Effector memory CD8-positive, alpha-beta T cell (primary cell): ENCODE measurements at regions not wholly inside any gene's neighbourhood (a gene's known extent, or its start where the extent isn't known, plus 50 kb on each side); places are given as distances from the start of the nearest gene placed in this dataset.

ENCODE experiments used
- ATAC-seq: fragments of 150-1000 bp; cut with Tn5 transposase; replicated peaks from 2 replicates; pipeline ENCODE4 v1.10.0; 2021; ENCODE audit warnings: mild to moderate bottlenecking, moderate library complexity
- DNase-seq, 3 experiments: peaks; one replicate each; pipeline ENCODE4 v3.0.0; 2021
- H3K27ac Mint-ChIP-seq, 2 donors: one replicate each; pipeline ENCODE4 v1.8.0; 2022; ENCODE audit warnings: mild to moderate bottlenecking in 2 of 2, mixed read lengths in 2 of 2, moderate library complexity in 2 of 2
- H3K27me3 Mint-ChIP-seq, 2 donors: one replicate each; pipeline ENCODE4 v1.8.0; 2022; ENCODE audit warnings: mixed read lengths in 2 of 2
- H3K36me3 Mint-ChIP-seq: one replicate; pipeline ENCODE4 v1.8.0; 2022; ENCODE audit warnings: mild to moderate bottlenecking, moderate library complexity, mixed read lengths; ENCODE audit not compliant: insufficient read depth
- H3K4me1 Mint-ChIP-seq, 2 donors: one replicate each; pipeline ENCODE4 v1.8.0; 2022; ENCODE audit warnings: low read depth in 2 of 2, mixed read lengths in 2 of 2
- H3K4me3 Mint-ChIP-seq, 2 donors: one replicate each; pipeline ENCODE4 v1.8.0; 2022; ENCODE audit warnings: mild to moderate bottlenecking in 2 of 2, mixed read lengths in 2 of 2, moderate library complexity in 2 of 2
- H3K9me3 Mint-ChIP-seq, 2 donors: one replicate each; pipeline ENCODE4 v1.8.0; 2022; ENCODE audit warnings: mixed read lengths in 2 of 2

- H3K27ac Mint-ChIP-seq: no peak overlapping the region
- no peak for ATAC-seq
- no peak overlapping the region for H3K4me3 Mint-ChIP-seq
- no peaks in the 10 kb centered on the region for H3K36me3 Mint-ChIP-seq
- H3K27me3 Mint-ChIP-seq: peaks cover 41 to 46% of the 10 kb centered on the region in 2 donors
- DNase-seq: no peak
- H3K9me3 Mint-ChIP-seq: no peaks in the 10 kb centered on the region
- H3K4me1 Mint-ChIP-seq: peaks cover 0 to 4% of the 10 kb centered on the region in 2 donors
These were observed 140.5 kb upstream of the HNRNPA3 start for GRCh38 chr2:177072090-177072489.

DNA sequence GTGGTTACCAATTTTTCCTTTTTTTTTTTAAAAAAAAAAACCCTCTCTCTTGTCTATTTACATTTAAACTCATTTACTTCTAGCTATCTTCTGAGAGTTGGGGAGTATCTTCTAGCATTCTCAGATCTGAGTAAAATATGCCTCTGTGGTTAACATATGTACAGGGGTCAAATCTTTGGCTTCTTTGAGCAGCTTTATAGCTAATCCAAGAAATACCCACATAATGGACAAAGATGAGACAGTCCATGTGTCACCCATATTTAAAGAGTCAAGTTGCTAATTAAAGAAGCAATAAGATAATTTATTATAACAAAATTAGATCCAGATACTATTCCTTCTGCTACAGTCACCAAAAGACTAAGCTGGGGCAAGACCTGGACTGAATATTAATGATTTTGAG, 139.0 kb upstream of the HNRNPA3 start:
- H3K27ac Mint-ChIP-seq: no peak overlapping the region
- ATAC-seq (no peak), DNase-seq (no peak)
- H3K4me3 Mint-ChIP-seq: no peak overlapping the region
- H3K4me1 Mint-ChIP-seq: peaks cover 0 to 4% of the 10 kb centered on the region in 2 donors
- peaks cover 42 to 47% of the 10 kb centered on the region in 2 donors for H3K27me3 Mint-ChIP-seq
- no peaks in the 10 kb centered on the region for H3K36me3 Mint-ChIP-seq
- H3K9me3 Mint-ChIP-seq: no peaks in the 10 kb centered on the region

GRCh38 chr2:177074099-177074710, 138.4 kb upstream of the HNRNPA3 start:
- ATAC-seq: no peak
- H3K4me3 Mint-ChIP-seq: no peak overlapping the region

DNA sequence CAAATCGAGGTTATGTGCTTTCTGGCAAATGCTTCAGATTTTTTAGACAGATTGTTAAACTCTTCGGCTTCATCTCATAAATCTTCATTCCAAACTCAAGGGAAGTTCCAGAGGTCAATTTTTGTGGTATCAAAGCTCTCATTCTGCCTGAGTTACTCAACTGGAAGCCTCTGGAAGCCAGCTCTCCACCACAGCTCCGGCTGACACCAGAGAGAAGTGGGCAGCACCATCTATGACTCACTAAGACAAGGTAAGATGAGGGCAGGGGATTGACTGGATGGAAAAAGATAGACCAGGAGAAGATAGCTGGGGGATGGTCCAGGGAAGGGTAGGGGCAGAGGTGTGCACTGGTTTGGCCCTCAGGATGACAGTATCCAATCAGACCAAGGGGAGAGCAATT, 137.3 kb upstream of the HNRNPA3 start:
- DNase-seq (no peak), ATAC-seq (no peak)
- H3K4me3 Mint-ChIP-seq: no peak overlapping the region
- peaks cover 31 to 61% of the 10 kb centered on the region in 2 donors for H3K27me3 Mint-ChIP-seq
- no peaks in the 10 kb centered on the region for H3K9me3 Mint-ChIP-seq
- no peaks in the 10 kb centered on the region for H3K36me3 Mint-ChIP-seq
- peaks cover 0 to 4% of the 10 kb centered on the region in 2 donors for H3K4me1 Mint-ChIP-seq
- no peak overlapping the region for H3K27ac Mint-ChIP-seq

More at GRCh38 chr2:177074099-177074710, 138.4 kb upstream of the HNRNPA3 start:
- Mint-ChIP-seq H3K36me3 (no peaks in the 10 kb centered on the region), H3K27ac (no peak overlapping the region), H3K4me1 (peaks cover 0 to 4% of the 10 kb centered on the region in 2 donors), H3K9me3 (no peaks in the 10 kb centered on the region), H3K27me3 (peaks cover 36 to 53% of the 10 kb centered on the region in 2 donors)
- no peak for DNase-seq

DNA sequence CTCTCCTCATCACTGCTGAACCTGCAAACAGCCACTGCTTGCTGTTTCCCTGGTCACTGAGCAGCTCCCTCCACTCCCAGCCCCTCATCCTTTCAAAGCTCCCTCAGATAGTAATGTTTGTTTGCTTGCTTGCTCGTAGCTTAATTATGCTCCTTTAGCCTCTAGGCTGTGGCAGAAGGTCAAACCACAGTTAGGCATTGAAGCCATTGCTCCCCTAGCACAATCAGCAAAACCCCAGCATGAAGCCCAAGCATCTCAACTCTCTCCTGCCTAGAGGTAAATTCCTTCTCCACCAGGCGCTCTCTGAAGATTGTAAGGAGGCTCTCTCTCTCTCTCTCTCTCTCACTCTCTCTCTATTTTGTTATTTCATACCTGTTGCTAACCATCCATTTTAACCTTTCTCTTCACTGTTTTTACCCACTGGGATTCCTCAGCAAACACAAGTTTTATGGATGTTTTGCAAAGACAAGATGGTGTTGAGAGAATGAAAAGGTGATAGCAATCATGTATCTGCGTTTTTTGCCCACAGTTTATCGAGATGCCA, 135.9 kb upstream of the HNRNPA3 start:
- no peaks in the 10 kb centered on the region for H3K9me3 Mint-ChIP-seq
- no peak overlapping the region for H3K4me3 Mint-ChIP-seq
- DNase-seq (no peak), ATAC-seq (no peak)
- peaks cover 0 to 4% of the 10 kb centered on the region in 2 donors for H3K4me1 Mint-ChIP-seq
- no peak overlapping the region for H3K27ac Mint-ChIP-seq
- no peaks in the 10 kb centered on the region for H3K36me3 Mint-ChIP-seq
- H3K27me3 Mint-ChIP-seq: peaks cover 24 to 54% of the 10 kb centered on the region in 2 donors

DNA sequence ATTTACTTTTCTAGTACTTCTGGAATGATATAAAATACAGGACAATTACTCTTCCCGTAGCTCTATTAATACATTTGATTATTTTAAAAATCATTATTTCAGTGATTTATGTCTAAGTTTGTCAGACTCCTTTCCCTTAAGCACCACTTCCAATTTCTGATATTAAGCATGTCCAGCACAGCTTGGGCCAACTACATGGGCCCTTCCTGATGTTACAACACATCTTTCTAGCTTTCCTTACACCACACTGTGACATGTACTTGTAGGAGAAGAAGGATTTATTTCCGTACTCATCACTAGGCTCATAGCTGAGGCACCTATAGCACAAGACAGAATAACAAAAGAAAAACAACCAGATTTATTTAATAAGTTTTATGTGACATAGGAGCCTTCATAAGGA, 134.8 kb upstream of the HNRNPA3 start:
- DNase-seq (no peak), ATAC-seq (no peak)
- no peak overlapping the region for H3K27ac Mint-ChIP-seq
- H3K36me3 Mint-ChIP-seq: no peaks in the 10 kb centered on the region
- no peak overlapping the region for H3K4me3 Mint-ChIP-seq
- no peaks in the 10 kb centered on the region for H3K9me3 Mint-ChIP-seq
- H3K27me3 Mint-ChIP-seq: peaks cover 29 to 52% of the 10 kb centered on the region in 2 donors
- peaks cover 0 to 4% of the 10 kb centered on the region in 2 donors for H3K4me1 Mint-ChIP-seq

DNA sequence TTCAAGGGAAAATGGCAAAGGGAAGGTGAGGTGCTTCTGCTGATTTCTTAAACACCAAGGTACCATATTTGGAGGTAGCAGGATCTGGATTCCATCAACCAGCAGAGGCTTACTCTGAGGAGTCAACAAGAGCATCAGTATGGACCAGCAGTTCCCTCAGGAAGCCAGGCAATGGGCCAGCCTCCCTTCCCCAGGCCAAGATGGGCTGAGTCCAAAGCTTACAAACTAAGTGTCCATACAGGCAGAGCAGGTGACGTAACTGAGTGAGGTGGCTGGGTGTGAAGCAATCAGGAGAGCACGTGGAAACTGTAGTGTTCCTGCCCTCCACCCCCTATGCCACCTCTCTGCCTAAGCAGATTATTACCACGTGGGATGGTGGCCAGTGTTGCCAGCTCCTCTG, 134.2 kb upstream of the HNRNPA3 start:
- H3K36me3 Mint-ChIP-seq: no peaks in the 10 kb centered on the region
- H3K27ac Mint-ChIP-seq: no peak overlapping the region
- no peak for ATAC-seq

GRCh38 chr2:177078855-177079254, 133.7 kb upstream of the HNRNPA3 start:
- H3K4me3 Mint-ChIP-seq: no peak overlapping the region
- no peak overlapping the region for H3K27ac Mint-ChIP-seq
- H3K27me3 Mint-ChIP-seq: peaks cover 21 to 52% of the 10 kb centered on the region in 2 donors
- DNase-seq (no peak), ATAC-seq (no peak)
- H3K9me3 Mint-ChIP-seq: no peaks in the 10 kb centered on the region
- H3K4me1 Mint-ChIP-seq: peaks cover 0 to 4% of the 10 kb centered on the region in 2 donors
- H3K36me3 Mint-ChIP-seq: no peaks in the 10 kb centered on the region

More for the DNA sequence above, 134.2 kb upstream of the HNRNPA3 start:
- Mint-ChIP-seq H3K4me1 (peaks cover 0 to 4% of the 10 kb centered on the region in 2 donors), H3K9me3 (no peaks in the 10 kb centered on the region), H3K4me3 (no peak overlapping the region), H3K27me3 (peaks cover 23 to 48% of the 10 kb centered on the region in 2 donors)
- no peak for DNase-seq

- DNase-seq: no peak
- Mint-ChIP-seq H3K4me3 (no peak overlapping the region), H3K9me3 (no peaks in the 10 kb centered on the region), H3K27me3 (peaks cover 6 to 36% of the 10 kb centered on the region in 2 donors), H3K36me3 (no peaks in the 10 kb centered on the region), H3K27ac (no peak overlapping the region), H3K4me1 (peaks cover 0 to 2% of the 10 kb centered on the region in 2 donors)
- no peak for ATAC-seq
These were observed 131.8 kb upstream of the HNRNPA3 start for GRCh38 chr2:177080746-177081284.

GRCh38 chr2:177084607-177085006, 128.0 kb upstream of the HNRNPA3 start:
- H3K27ac Mint-ChIP-seq: no peak overlapping the region
- no peaks in the 10 kb centered on the region for H3K4me1 Mint-ChIP-seq
- H3K9me3 Mint-ChIP-seq: no peaks in the 10 kb centered on the region
- H3K36me3 Mint-ChIP-seq: no peaks in the 10 kb centered on the region
- DNase-seq: no peak
- H3K4me3 Mint-ChIP-seq: no peak overlapping the region
- ATAC-seq: no peak
- H3K27me3 Mint-ChIP-seq: peaks cover 14 to 17% of the 10 kb centered on the region in 2 donors

- ATAC-seq: no peak
- Mint-ChIP-seq H3K9me3 (no peaks in the 10 kb centered on the region), H3K4me3 (no peak overlapping the region)
These were observed 124.1 kb upstream of the HNRNPA3 start for GRCh38 chr2:177088529-177088928.

DNA sequence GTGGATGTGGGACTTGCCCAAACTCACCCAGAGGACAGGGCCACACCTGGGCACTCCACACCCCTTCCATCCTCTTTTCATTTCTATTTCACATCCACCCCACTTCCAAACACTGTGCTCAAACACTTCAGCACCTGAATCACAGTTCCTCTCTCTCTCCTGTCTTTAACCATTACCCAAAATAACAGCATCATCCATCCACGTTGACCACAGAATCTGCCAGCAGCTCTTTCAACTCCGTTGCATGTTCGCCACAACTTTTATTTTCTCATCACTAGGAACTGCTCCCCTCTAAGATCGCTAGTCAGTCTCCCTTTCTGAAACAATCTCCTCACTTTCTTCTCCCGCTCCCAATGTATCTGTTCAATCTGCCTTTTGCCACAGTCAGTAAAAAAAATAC, 121.6 kb upstream of the HNRNPA3 start:
- Mint-ChIP-seq H3K36me3 (no peaks in the 10 kb centered on the region), H3K4me3 (no peak overlapping the region), H3K27me3 (peaks cover 34 to 41% of the 10 kb centered on the region in 2 donors), H3K4me1 (peaks cover 0 to 4% of the 10 kb centered on the region in 2 donors), H3K9me3 (no peaks in the 10 kb centered on the region), H3K27ac (no peak overlapping the region)
- ATAC-seq (no peak), DNase-seq (no peak)

More at GRCh38 chr2:177088529-177088928, 124.1 kb upstream of the HNRNPA3 start:
- no peaks in the 10 kb centered on the region for H3K36me3 Mint-ChIP-seq
- no peak for DNase-seq
- H3K4me1 Mint-ChIP-seq: peaks cover 0 to 4% of the 10 kb centered on the region in 2 donors
- H3K27ac Mint-ChIP-seq: no peak overlapping the region
- H3K27me3 Mint-ChIP-seq: peaks cover 26 to 31% of the 10 kb centered on the region in 2 donors

DNA sequence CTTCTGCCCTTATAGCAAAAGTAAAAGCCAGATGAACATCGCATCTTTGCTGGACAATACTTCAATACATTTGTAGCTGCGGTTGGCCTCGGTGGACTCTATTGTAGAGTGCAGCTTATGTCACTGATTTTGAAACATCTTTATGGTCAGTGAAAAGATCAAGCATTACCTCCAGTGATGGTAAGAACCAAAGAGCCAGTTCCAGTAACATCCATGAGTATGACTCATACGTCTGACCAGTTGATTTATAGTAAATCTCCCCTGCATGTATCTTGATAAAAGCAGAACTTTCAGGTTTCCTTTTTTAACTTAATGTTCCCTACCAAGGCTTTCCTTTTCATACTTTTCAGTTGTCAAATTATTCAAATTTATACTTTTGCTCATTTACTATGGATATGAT, 119.2 kb upstream of the HNRNPA3 start:
- Mint-ChIP-seq H3K4me3 (no peak overlapping the region), H3K4me1 (peaks cover 0 to 4% of the 10 kb centered on the region in 2 donors), H3K27me3 (peaks cover 25 to 41% of the 10 kb centered on the region in 2 donors), H3K27ac (no peak overlapping the region), H3K9me3 (no peaks in the 10 kb centered on the region), H3K36me3 (no peaks in the 10 kb centered on the region)
- DNase-seq (no peak), ATAC-seq (no peak)

DNA sequence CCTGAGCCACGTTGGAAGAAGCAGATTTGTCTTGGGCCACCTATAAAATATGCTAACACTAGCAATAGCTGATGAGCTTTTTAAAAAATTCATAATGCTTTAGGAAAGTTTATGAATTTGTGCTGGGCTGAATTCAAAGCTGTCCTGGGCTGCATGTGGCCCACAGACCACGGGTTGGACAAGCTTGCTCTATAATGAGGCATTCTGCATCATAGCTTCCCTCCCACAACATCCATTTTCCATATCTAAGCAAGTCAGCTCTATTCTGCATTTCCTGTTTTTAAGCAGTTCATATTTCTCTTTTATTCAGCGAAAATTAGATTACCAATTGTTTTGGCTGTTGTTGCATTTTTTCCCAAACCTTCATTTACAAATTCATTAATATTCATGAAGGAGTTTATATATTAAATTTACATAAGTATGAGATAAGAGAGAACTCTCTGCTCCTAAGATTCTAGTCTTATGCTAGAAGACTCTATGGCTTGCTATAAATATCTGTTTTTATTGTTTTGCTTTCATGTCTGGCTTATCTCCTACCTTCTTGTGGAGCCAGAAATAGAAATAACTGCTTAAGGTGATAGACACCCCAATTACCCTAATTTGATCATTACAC, 114.5 kb upstream of the HNRNPA3 start:
- no peak for DNase-seq
- no peak overlapping the region for H3K4me3 Mint-ChIP-seq
- H3K27me3 Mint-ChIP-seq: peaks cover 13 to 21% of the 10 kb centered on the region in 2 donors
- H3K36me3 Mint-ChIP-seq: no peaks in the 10 kb centered on the region
- ATAC-seq: no peak
- H3K9me3 Mint-ChIP-seq: peaks cover 0 to 2% of the 10 kb centered on the region in 2 donors
- H3K27ac Mint-ChIP-seq: no peak overlapping the region
- H3K4me1 Mint-ChIP-seq: no peaks in the 10 kb centered on the region
